Astrocyte of the spinal cord (primary cell): ENCODE measurements at regions not wholly inside any gene's neighbourhood (a gene's known extent, or its start where the extent isn't known, plus 50 kb on each side); places are given as distances from the start of the nearest gene placed in this dataset.
A peak's percentile ranks its signal among the peaks of the same experiment; 100 is the strongest.

ENCODE experiments used
- DNase-seq: peaks from one replicate; pipeline ENCODE4 v3.0.0; 2011; ENCODE audit warnings: low read depth, low spot score
- H3K4me3 ChIP-seq: 2 replicates; pipeline ENCODE4 v1.5.1; 2011; ENCODE audit warnings: low read depth, mild to moderate bottlenecking, low read length, moderate library complexity
- CTCF ChIP-seq: IDR thresholded peaks from 2 replicates; pipeline ENCODE4 v1.5.1; 2012; ENCODE audit warnings: low read depth, mild to moderate bottlenecking, low read length, inconsistent platforms
- in situ Hi-C: cut with HindIII; loops from 2 replicates; pipeline ENCODE4 v1.10.0; 2017; ENCODE audit warnings: low sequenced_read_pairs

GRCh38 chr5:158559066-158559465 is 540.6 kb downstream of the EBF1 start:
- in situ Hi-C loops = no loop called here
- TF ChIP-seq CTCF = no peak
- H3K4me3 ChIP-seq = no peak overlapping the region

GRCh38 chr5:158553962-158554336 is 545.8 kb downstream of the EBF1 start:
- TF ChIP-seq CTCF = no peak
- no peak overlapping the region for H3K4me3 ChIP-seq
- no peak for DNase-seq
- in situ Hi-C loops = no loop called here

More at GRCh38 chr5:158559066-158559465, 540.6 kb downstream of the EBF1 start:
- DNase-seq = no peak

GRCh38 chr5:158553195-158553961 is 546.3 kb downstream of the EBF1 start:
- TF ChIP-seq CTCF = no peak
- in situ Hi-C loops = no loop called here
- peak; percentile 10 for DNase-seq
- H3K4me3 ChIP-seq = no peak overlapping the region

GRCh38 chr5:158552241-158552640 is 547.5 kb downstream of the EBF1 start:
- in situ Hi-C loops = no loop called here

GRCh38 chr5:158549311-158549710 is 550.4 kb downstream of the EBF1 start:
- no peak overlapping the region for H3K4me3 ChIP-seq
- in situ Hi-C loops = no loop called here
- DNase-seq = no peak
- TF ChIP-seq CTCF = no peak

More at GRCh38 chr5:158552241-158552640, 547.5 kb downstream of the EBF1 start:
- H3K4me3 ChIP-seq = no peak overlapping the region
- DNase-seq = no peak
- TF ChIP-seq CTCF = no peak

- H3K4me3 ChIP-seq = no peak overlapping the region
- in situ Hi-C loops = no loop called here
- TF ChIP-seq CTCF = no peak
- DNase-seq = no peak
Measured at GRCh38 chr5:158546748-158547147, 553.0 kb downstream of the EBF1 start.
